SU-DHL-6 (cell line): ENCODE measurements at regions not wholly inside any gene's neighbourhood (a gene's known extent, or its start where the extent isn't known, plus 50 kb on each side); places are given as distances from the start of the nearest gene placed in this dataset.

ENCODE experiments used
- CTCF ChIP-seq: fragments of 200-600 bp; sonication (generic); IDR thresholded peaks from one replicate; pipeline ENCODE4 v1.5.1; 2017; ENCODE audit warnings: antibody characterized with exemption, mild to moderate bottlenecking, low read length, moderate library complexity; ENCODE audit not compliant: insufficient read depth, poor library complexity, severe bottlenecking
- EZH2phosphoT487 ChIP-seq: fragments of 200-600 bp; sonication (generic), shearing (Covaris generic); conservative IDR thresholded peaks from 2 replicates; pipeline ENCODE4 v1.6.1; 2018; ENCODE audit warnings: mild to moderate bottlenecking, antibody characterized with exemption, low read length, moderate library complexity, mixed read lengths

GRCh38 chr3:61443886-61444285 lies 117.5 kb upstream of the PTPRG start:
- TF ChIP-seq CTCF (no peak), EZH2phosphoT487 (no peak)
